CD4-positive, alpha-beta memory T cell (primary cell): ENCODE measurements at regions not wholly inside any gene's neighbourhood (a gene's known extent, or its start where the extent isn't known, plus 50 kb on each side); places are given as distances from the start of the nearest gene placed in this dataset.

ENCODE experiments used
- CTCF ChIA-PET: fragments of 350-600 bp; sonication (Branson Sonifier 250); formaldehyde crosslinking; loops from one replicate; lab custom pipeline; 2021; ENCODE audit warnings: inconsistent platforms; ENCODE audit not compliant: partially characterized antibody; lab: Charles Lee
- POLR2A ChIA-PET: fragments of 350-600 bp; sonication (Branson Sonifier 250); formaldehyde crosslinking; loops from one replicate; lab custom pipeline; 2021; ENCODE audit not compliant: partially characterized antibody; lab: Charles Lee
- DNase-seq, 5 donors: peaks; one replicate each; pipeline versions ENCODE4 v3.0.0 to v3.0.0-alpha.2; 2020 to 2022; ENCODE audit warnings: mixed read lengths in 1 of 5
- H3K27ac ChIP-seq: one replicate; pipeline ENCODE4 v1.7.0; 2013; ENCODE audit warnings: low read depth, low read length
- H3K27me3 ChIP-seq: 2 replicates; pipeline ENCODE4 v1.7.0; 2013; ENCODE audit warnings: mild to moderate bottlenecking, low read length, moderate library complexity; ENCODE audit not compliant: insufficient read depth
- H3K36me3 ChIP-seq: 2 replicates; pipeline ENCODE4 v1.7.0; 2013; ENCODE audit warnings: mild to moderate bottlenecking, low read length, moderate library complexity; ENCODE audit not compliant: insufficient read depth
- H3K4me1 ChIP-seq: 2 replicates; pipeline ENCODE4 v1.7.0; 2013; ENCODE audit warnings: mild to moderate bottlenecking, low read length, moderate library complexity; ENCODE audit not compliant: insufficient read depth
- H3K4me3 ChIP-seq, 2 donors: one replicate each; pipeline ENCODE4 v1.7.0; 2013; ENCODE audit warnings: low read length in 2 of 2, mild to moderate bottlenecking in 1 of 2
- H3K9me3 ChIP-seq, 2 donors: one replicate each; pipeline ENCODE4 v1.7.0; 2013; ENCODE audit warnings: low read length in 2 of 2, control low read depth in 1 of 2; ENCODE audit not compliant: control insufficient read depth in 1 of 2
- H3K27ac Mint-ChIP-seq, 7 donors: one replicate each; pipeline ENCODE4 v1.8.0; 2020 to 2021; ENCODE audit warnings: mixed read lengths in 7 of 7, mild to moderate bottlenecking in 6 of 7, inconsistent platforms in 3 of 7, moderate library complexity in 3 of 7
- H3K27me3 Mint-ChIP-seq, 2 donors: one replicate each; pipeline ENCODE4 v1.8.0; 2020 to 2021; ENCODE audit warnings: mixed read lengths in 2 of 2
- H3K36me3 Mint-ChIP-seq, 2 donors: one replicate each; pipeline ENCODE4 v1.8.0; 2020 to 2021; ENCODE audit warnings: mixed read lengths in 2 of 2, inconsistent platforms in 1 of 2, mild to moderate bottlenecking in 1 of 2
- H3K4me1 Mint-ChIP-seq, 4 donors: one replicate each; pipeline ENCODE4 v1.8.0; 2020 to 2021; ENCODE audit warnings: mixed read lengths in 4 of 4, mild to moderate bottlenecking in 1 of 4
- H3K4me3 Mint-ChIP-seq, 8 donors: one replicate each; pipeline ENCODE4 v1.8.0; 2020 to 2021; ENCODE audit warnings: mixed read lengths in 8 of 8, mild to moderate bottlenecking in 7 of 8, moderate library complexity in 6 of 8, inconsistent platforms in 3 of 8
- H3K9me3 Mint-ChIP-seq, 8 donors: one replicate each; pipeline ENCODE4 v1.8.0; 2020 to 2021; ENCODE audit warnings: mixed read lengths in 8 of 8, mild to moderate bottlenecking in 5 of 8, inconsistent platforms in 3 of 8, moderate library complexity in 1 of 8
- intact Hi-C: fragments of 100-400 bp; cut with micrococcal nuclease; formaldehyde crosslinking; loops from one replicate; pipeline ENCODE4 v1.15.1; 2023

DNA sequence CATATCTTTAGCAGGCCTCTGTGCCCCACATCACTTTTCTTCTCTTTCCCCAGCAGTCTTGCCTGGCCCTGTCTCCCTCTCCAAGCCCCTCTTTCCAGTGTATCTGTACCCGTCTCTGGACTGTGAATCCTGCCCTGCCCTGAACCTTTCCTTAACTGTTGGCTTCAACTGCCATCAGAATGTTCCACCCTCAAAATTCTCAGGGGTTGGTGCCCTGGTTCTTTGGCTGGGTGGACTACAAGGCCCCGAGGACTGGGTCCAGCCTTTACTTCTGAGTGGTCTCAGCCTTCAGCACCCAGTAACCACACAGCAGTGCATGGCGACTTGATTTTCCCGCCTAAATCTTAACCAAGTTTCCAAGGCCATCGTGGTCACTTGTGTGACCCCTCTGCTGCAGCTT is 333.5 kb upstream of the RGMA start:
- ChIA-PET CTCF (no interaction called here), POLR2A (no interaction called here)
- peak overlapping the region in 2 of 7 donors; percentile 19 to 69 for H3K27ac Mint-ChIP-seq
- peaks cover 0 to 1% of the 10 kb centered on the region in 2 donors for H3K27me3 Mint-ChIP-seq
- intact Hi-C loops, result no loop called here
- Histone ChIP-seq H3K9me3 (no peaks in the 10 kb centered on the region), H3K4me1 (no peaks in the 10 kb centered on the region), H3K36me3 (no peaks in the 10 kb centered on the region), H3K4me3 (no peak overlapping the region), H3K27ac (no peak overlapping the region), H3K27me3 (no peaks in the 10 kb centered on the region)
- no peaks in the 10 kb centered on the region for H3K36me3 Mint-ChIP-seq
- no peaks in the 10 kb centered on the region for H3K4me1 Mint-ChIP-seq
- peaks cover 0 to 1% (median 0%) of the 10 kb centered on the region in 8 donors for H3K9me3 Mint-ChIP-seq
- H3K4me3 Mint-ChIP-seq, result no peak overlapping the region
- DNase-seq, result no peak

DNA sequence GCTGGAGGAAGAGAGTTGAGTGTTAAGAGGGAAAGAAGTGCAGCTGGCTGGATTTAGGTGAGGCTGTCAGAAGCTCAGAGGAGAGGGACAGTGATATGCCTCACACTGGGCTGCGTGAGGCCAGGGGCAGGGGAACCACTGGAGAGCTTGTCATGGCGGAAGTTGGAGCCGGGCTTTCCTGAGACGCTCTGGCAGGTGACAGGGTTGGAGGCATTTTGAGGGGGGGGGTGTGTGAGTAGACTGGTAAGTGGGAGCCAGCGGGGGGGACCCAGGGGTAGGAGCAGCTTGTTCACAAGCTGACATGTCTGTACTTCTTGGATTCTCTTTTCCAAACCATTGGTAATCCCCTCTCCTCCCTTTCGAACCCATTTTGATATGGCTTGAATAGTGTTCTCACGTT is 331.5 kb upstream of the RGMA start:
- intact Hi-C loops, result no loop called here

GRCh38 chr15:93420050-93420452 is 331.0 kb upstream of the RGMA start:
- Histone ChIP-seq H3K4me1 (no peaks in the 10 kb centered on the region), H3K4me3 (no peak overlapping the region), H3K27me3 (no peaks in the 10 kb centered on the region), H3K36me3 (no peaks in the 10 kb centered on the region), H3K27ac (no peak overlapping the region), H3K9me3 (no peaks in the 10 kb centered on the region)
- DNase-seq, result no peak
- no peaks in the 10 kb centered on the region for H3K4me1 Mint-ChIP-seq
- ChIA-PET CTCF (no interaction called here), POLR2A (no interaction called here)
- H3K36me3 Mint-ChIP-seq, result no peaks in the 10 kb centered on the region
- H3K27me3 Mint-ChIP-seq, result peaks cover 5 to 6% of the 10 kb centered on the region in 2 donors
- peaks cover 0 to 1% (median 0%) of the 10 kb centered on the region in 8 donors for H3K9me3 Mint-ChIP-seq
- H3K4me3 Mint-ChIP-seq, result no peak overlapping the region
- intact Hi-C loops, result no loop called here
- no peak overlapping the region for H3K27ac Mint-ChIP-seq

More for the DNA sequence above, 331.5 kb upstream of the RGMA start:
- Histone ChIP-seq H3K27ac (no peak overlapping the region), H3K4me3 (no peak overlapping the region), H3K36me3 (no peaks in the 10 kb centered on the region), H3K4me1 (no peaks in the 10 kb centered on the region), H3K9me3 (no peaks in the 10 kb centered on the region), H3K27me3 (no peaks in the 10 kb centered on the region)
- CTCF ChIA-PET, result no interaction called here
- H3K4me1 Mint-ChIP-seq, result no peaks in the 10 kb centered on the region
- no peak overlapping the region for H3K27ac Mint-ChIP-seq
- no peaks in the 10 kb centered on the region for H3K36me3 Mint-ChIP-seq
- no peak for DNase-seq
- POLR2A ChIA-PET, result no interaction called here
- peaks cover 0 to 1% (median 0%) of the 10 kb centered on the region in 8 donors for H3K9me3 Mint-ChIP-seq
- peaks cover 2 to 4% of the 10 kb centered on the region in 2 donors for H3K27me3 Mint-ChIP-seq
- no peak overlapping the region for H3K4me3 Mint-ChIP-seq

- Histone ChIP-seq H3K27ac (no peak overlapping the region), H3K27me3 (no peaks in the 10 kb centered on the region), H3K4me3 (no peak overlapping the region), H3K4me1 (no peaks in the 10 kb centered on the region), H3K36me3 (no peaks in the 10 kb centered on the region), H3K9me3 (no peaks in the 10 kb centered on the region)
- no peak for DNase-seq
- intact Hi-C loops, result no loop called here
- peaks cover 0 to 1% (median 0%) of the 10 kb centered on the region in 8 donors for H3K9me3 Mint-ChIP-seq
- ChIA-PET POLR2A (no interaction called here), CTCF (no interaction called here)
- H3K4me3 Mint-ChIP-seq, result no peak overlapping the region
- peaks cover 7 to 9% of the 10 kb centered on the region in 2 donors for H3K27me3 Mint-ChIP-seq
- H3K36me3 Mint-ChIP-seq, result no peaks in the 10 kb centered on the region
- H3K27ac Mint-ChIP-seq, result no peak overlapping the region
- H3K4me1 Mint-ChIP-seq, result no peaks in the 10 kb centered on the region
These were observed 329.6 kb upstream of the RGMA start for GRCh38 chr15:93418566-93418965.

DNA sequence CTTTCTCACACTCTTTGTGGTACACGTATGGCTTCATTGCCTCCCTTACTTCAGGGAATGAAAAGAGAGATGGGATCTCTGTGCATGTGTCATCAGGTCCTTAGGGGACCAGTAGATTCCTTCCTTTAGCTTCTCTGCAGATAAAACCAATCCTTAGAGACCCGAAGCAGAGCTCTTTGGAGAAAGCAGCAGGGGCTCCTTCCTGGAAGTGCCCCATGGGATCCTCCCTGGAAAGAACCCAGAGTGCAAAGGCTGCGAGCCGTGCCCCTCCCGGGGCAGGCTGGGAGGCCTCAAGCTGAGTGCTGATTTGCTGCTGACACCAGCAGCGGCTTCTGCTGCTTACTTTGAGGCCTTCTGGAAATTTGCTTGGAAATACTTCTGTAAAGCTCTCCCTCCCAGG is 328.6 kb upstream of the RGMA start:
- CTCF ChIA-PET, result no interaction called here
- no peak overlapping the region for H3K27ac Mint-ChIP-seq
- no peaks in the 10 kb centered on the region for H3K4me1 Mint-ChIP-seq
- intact Hi-C loops, result no loop called here
- H3K27me3 Mint-ChIP-seq, result peaks cover 7 to 10% of the 10 kb centered on the region in 2 donors
- H3K9me3 Mint-ChIP-seq, result peaks cover 0 to 1% (median 0%) of the 10 kb centered on the region in 8 donors
- no peaks in the 10 kb centered on the region for H3K4me1 ChIP-seq
- no peaks in the 10 kb centered on the region for H3K36me3 Mint-ChIP-seq
- H3K36me3 ChIP-seq, result no peaks in the 10 kb centered on the region
- no peaks in the 10 kb centered on the region for H3K27me3 ChIP-seq
- H3K9me3 ChIP-seq, result no peaks in the 10 kb centered on the region
- no peak overlapping the region for H3K4me3 ChIP-seq
- no peak for DNase-seq
- H3K4me3 Mint-ChIP-seq, result no peak overlapping the region
- POLR2A ChIA-PET, result no interaction called here
- H3K27ac ChIP-seq, result no peak overlapping the region

DNA sequence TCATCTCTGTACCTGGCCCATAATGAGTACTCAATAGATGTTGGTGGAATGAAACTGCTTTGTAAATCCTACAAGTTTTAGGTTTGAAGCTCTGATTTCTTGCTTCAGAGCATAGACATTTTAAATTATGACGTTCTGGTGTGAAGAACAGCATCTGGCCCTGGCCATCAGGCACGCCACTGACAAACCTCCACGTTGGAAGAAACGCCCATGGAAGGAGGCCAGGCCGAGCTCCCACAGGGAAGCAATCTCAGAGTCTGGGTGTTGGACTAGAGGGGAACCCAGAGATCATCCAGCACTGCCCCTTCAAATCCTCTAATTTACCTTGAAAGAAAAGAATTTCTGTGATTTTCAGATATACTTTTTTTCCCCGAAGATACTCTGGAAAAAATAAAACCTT is 328.1 kb upstream of the RGMA start:
- intact Hi-C loops, result no loop called here
- Histone ChIP-seq H3K27ac (no peak overlapping the region), H3K36me3 (no peaks in the 10 kb centered on the region), H3K9me3 (no peaks in the 10 kb centered on the region), H3K4me3 (no peak overlapping the region), H3K4me1 (no peaks in the 10 kb centered on the region), H3K27me3 (no peaks in the 10 kb centered on the region)
- Mint-ChIP-seq H3K27ac (no peak overlapping the region), H3K9me3 (peaks cover 0 to 1% (median 0%) of the 10 kb centered on the region in 8 donors), H3K4me1 (no peaks in the 10 kb centered on the region), H3K36me3 (no peaks in the 10 kb centered on the region), H3K4me3 (no peak overlapping the region), H3K27me3 (peaks cover 7 to 10% of the 10 kb centered on the region in 2 donors)
- ChIA-PET POLR2A (no interaction called here), CTCF (no interaction called here)
- no peak for DNase-seq

DNA sequence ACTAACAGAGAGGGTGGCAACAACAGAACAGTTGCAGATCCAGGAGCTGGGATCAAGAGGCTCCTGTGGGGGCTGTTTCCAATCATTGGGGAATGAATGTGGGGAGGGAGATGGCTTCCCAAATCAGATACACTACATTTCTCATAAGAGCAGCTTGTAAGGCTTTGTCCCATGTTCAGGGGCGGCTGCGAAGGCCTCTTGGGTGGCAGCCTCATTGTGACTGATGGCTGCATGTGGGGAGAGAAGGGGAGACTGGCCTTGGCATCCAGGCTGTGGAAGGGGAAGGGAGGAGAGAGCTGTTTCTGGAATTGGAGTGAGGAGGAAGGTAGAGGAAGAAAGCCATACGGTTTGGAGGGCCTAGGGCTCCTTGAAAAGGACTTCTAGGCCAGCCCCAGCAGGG is 326.6 kb upstream of the RGMA start:
- Histone ChIP-seq H3K9me3 (no peaks in the 10 kb centered on the region), H3K4me3 (no peak overlapping the region), H3K27me3 (no peaks in the 10 kb centered on the region), H3K4me1 (no peaks in the 10 kb centered on the region), H3K36me3 (no peaks in the 10 kb centered on the region), H3K27ac (no peak overlapping the region)
- intact Hi-C loops, result no loop called here
- H3K4me1 Mint-ChIP-seq, result no peaks in the 10 kb centered on the region
- H3K27ac Mint-ChIP-seq, result no peak overlapping the region
- no peak for DNase-seq
- H3K9me3 Mint-ChIP-seq, result peaks cover 0 to 7% (median 1%) of the 10 kb centered on the region in 8 donors
- H3K4me3 Mint-ChIP-seq, result no peak overlapping the region
- H3K27me3 Mint-ChIP-seq, result peaks cover 7 to 12% of the 10 kb centered on the region in 2 donors
- CTCF ChIA-PET, result no interaction called here
- POLR2A ChIA-PET, result no interaction called here
- no peaks in the 10 kb centered on the region for H3K36me3 Mint-ChIP-seq
